WERI-Rb-1 (cell line): ENCODE measurements at regions not wholly inside any gene's neighbourhood (a gene's known extent, or its start where the extent isn't known, plus 50 kb on each side); places are given as distances from the start of the nearest gene placed in this dataset.
"Not testable (repeated sequence)": the region's sequence is repeated elsewhere in the genome, so short reads cannot be mapped to it uniquely, and the experiment has no call there.

Source experiments
- DNase-seq: peaks from one replicate; pipeline ENCODE4 v3.0.0-alpha.2; 2020
- H3K27ac ChIP-seq: fragments of 250-450 bp; sonication (Bioruptor Pico); 2 replicates; pipeline ENCODE4 v1.5.1; 2020; ENCODE audit warnings: mild to moderate bottlenecking, moderate library complexity
- H3K27me3 ChIP-seq: fragments of 250-450 bp; sonication (Bioruptor Pico); 2 replicates; pipeline ENCODE4 v1.5.1; 2021; ENCODE audit warnings: mild to moderate bottlenecking, low read depth, moderate library complexity; ENCODE audit not compliant: insufficient read depth, severe bottlenecking
- H3K36me3 ChIP-seq: fragments of 250-450 bp; sonication (Bioruptor Pico); 2 replicates; pipeline ENCODE4 v1.5.1; 2020; ENCODE audit warnings: mild to moderate bottlenecking, moderate library complexity
- H3K4me3 ChIP-seq: 2 replicates; pipeline ENCODE4 v1.5.1; 2011; ENCODE audit warnings: low read depth, mild to moderate bottlenecking, control low read depth, low read length
- H3K9me3 ChIP-seq: fragments of 250-450 bp; sonication (Bioruptor Pico); 2 replicates; pipeline ENCODE4 v1.5.1; 2021; ENCODE audit warnings: mild to moderate bottlenecking, moderate library complexity; ENCODE audit not compliant: severe bottlenecking
- TF ChIP-seq, protein P1 (sequence below): IDR thresholded peaks from 2 replicates; pipeline ENCODE4 v1.5.1; 2011; ENCODE audit warnings: low read depth, mild to moderate bottlenecking, control low read depth, inconsistent platforms, low read length

DNA sequence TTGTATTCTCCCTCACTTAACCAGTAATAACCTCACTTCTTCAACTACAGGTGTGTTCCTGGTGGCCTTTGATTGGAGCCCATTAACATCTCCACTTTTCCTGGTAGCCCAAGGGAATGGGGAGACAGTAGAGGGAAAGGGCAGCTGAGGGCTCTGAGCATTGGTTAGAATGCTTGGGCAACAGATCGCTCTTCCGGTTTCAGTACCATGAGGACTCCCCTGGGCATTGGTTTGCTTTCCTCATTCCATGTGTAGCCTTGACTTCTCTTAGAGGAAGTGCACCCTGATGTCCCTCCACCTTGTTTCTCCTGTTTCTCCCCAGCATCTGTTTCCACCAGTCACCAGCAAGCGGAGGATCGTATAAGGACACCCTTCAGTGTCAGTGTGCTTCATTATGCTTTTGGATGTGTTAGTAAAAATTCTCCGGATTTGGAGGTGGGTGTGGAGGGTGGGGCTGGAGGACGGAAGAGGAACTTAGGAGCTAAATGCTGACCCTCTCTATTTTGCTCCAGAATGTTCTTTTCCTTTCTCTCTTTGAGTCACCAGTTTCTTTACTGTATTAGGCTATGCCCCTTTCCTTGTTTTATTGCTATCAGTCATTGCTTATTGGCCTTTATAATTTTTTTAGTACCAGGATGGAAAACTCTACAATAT is 50.6 kb upstream of the ZNG1B start:
- not testable (repeated sequence) for H3K27me3 ChIP-seq, H3K36me3 ChIP-seq, H3K4me3 ChIP-seq, H3K9me3 ChIP-seq, DNase-seq, H3K27ac ChIP-seq

DNA sequence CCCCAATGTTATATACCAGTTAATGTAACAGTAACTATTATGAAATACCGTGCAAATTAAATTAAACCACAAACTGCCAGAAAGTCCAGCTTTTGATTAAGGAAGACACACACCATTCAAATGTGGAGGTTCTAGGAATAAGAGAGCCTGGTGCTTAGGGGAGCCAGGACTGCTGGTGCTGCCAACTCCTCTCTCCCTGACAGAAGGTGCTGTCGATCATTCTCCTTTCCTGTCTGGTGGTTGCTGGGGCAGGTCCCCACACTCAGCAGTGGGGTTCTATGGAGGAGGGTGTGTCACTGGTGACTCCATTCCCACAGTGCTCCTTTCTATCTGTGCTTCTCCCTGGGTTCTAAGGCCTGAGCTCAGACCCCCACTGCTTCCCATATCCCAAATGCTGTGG is 57.9 kb upstream of the ZNG1B start:
- H3K27ac ChIP-seq, H3K9me3 ChIP-seq, H3K36me3 ChIP-seq, H3K4me3 ChIP-seq, DNase-seq, H3K27me3 ChIP-seq: not testable (repeated sequence)

DNA sequence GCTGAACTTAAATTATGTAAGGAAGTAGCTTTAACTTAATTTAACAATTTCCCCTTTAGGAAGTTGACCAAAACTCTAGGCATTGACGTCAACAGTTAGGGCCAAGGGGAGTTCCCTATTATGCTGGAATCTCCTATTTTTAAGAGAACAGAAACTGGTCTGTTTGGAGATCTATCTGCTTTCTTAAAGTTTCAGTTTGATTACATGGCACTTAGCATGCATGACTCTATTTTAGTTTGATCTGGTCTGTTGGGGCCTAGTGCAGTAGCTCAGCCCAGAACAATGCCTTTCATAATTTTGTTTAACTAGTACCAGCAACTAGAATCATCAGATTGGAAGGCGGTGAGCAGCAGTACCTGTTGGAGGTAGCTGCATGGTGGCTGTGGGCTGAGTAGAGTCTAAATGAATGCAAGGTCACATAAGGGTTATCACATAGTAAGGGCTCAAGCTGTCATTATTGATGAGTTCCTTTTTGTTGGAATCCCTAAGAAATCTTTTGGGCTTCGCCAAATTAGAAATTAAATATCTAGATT is 60.5 kb upstream of the ZNG1B start:
- DNase-seq: no peak

DNA sequence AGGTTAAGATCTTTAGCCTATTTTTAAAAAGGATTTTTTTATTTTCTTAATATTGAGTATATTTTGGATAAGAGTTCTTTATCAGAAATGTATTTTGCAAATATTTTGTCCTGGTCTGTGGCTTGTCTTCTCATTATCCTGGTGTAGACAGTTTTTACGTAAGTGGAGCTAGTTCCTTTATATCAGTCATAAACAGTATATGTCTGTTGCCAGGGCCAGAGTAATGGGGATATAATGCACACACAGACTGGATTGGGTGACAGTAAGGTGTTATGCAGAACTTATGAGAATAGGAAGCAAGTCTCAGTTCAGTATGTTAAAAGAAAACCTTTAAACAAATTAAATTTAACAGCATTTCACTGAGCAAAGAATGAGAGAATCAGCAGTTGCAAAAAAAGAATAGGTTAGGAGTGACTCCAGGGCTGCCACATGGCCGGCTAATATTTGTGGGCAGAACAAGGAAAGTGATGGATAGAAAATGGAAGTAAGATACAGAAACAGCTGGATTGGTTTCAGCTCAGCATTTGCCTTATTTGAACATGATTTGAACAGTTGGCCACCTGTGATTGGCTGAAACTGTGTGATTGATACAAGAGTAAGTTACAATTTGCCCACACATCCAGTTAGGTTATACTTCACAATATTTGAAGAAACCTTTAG is 61.1 kb upstream of the ZNG1B start:
- no peak overlapping the region for H3K27ac ChIP-seq
- no peaks in the 10 kb centered on the region for H3K36me3 ChIP-seq
- H3K9me3 ChIP-seq: no peaks in the 10 kb centered on the region
- no peak for DNase-seq
- no peak overlapping the region for H3K4me3 ChIP-seq
- H3K27me3 ChIP-seq: no peaks in the 10 kb centered on the region
- TF ChIP-seq, protein P1, sequence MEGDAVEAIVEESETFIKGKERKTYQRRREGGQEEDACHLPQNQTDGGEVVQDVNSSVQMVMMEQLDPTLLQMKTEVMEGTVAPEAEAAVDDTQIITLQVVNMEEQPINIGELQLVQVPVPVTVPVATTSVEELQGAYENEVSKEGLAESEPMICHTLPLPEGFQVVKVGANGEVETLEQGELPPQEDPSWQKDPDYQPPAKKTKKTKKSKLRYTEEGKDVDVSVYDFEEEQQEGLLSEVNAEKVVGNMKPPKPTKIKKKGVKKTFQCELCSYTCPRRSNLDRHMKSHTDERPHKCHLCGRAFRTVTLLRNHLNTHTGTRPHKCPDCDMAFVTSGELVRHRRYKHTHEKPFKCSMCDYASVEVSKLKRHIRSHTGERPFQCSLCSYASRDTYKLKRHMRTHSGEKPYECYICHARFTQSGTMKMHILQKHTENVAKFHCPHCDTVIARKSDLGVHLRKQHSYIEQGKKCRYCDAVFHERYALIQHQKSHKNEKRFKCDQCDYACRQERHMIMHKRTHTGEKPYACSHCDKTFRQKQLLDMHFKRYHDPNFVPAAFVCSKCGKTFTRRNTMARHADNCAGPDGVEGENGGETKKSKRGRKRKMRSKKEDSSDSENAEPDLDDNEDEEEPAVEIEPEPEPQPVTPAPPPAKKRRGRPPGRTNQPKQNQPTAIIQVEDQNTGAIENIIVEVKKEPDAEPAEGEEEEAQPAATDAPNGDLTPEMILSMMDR: no peak

More for the DNA sequence above, 60.5 kb upstream of the ZNG1B start:
- TF ChIP-seq, protein P1: no peak
- no peaks in the 10 kb centered on the region for H3K9me3 ChIP-seq
- no peak overlapping the region for H3K27ac ChIP-seq
- no peaks in the 10 kb centered on the region for H3K27me3 ChIP-seq
- H3K36me3 ChIP-seq: no peaks in the 10 kb centered on the region
- H3K4me3 ChIP-seq: no peak overlapping the region

DNA sequence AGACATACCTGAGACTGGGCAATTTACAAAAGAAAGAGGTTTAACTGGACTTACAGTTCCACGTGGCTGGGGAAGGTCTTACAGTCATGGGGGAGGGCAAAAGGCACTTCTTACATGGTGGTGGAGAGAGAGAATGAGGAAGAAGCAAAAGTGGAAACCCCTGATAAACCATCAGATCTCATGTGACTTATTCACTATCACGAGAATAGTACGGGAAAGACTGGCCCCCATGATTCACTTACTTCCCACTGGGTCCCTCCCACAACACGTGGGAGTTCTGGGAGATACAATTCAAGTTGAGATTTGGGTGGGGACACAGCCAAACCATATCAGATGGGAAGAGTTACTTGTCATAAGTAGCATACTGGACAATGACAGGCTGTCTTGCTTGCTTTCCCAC is 62.6 kb upstream of the ZNG1B start:
- H3K27me3 ChIP-seq, H3K4me3 ChIP-seq, H3K36me3 ChIP-seq, DNase-seq, H3K27ac ChIP-seq, H3K9me3 ChIP-seq: not testable (repeated sequence)

DNA sequence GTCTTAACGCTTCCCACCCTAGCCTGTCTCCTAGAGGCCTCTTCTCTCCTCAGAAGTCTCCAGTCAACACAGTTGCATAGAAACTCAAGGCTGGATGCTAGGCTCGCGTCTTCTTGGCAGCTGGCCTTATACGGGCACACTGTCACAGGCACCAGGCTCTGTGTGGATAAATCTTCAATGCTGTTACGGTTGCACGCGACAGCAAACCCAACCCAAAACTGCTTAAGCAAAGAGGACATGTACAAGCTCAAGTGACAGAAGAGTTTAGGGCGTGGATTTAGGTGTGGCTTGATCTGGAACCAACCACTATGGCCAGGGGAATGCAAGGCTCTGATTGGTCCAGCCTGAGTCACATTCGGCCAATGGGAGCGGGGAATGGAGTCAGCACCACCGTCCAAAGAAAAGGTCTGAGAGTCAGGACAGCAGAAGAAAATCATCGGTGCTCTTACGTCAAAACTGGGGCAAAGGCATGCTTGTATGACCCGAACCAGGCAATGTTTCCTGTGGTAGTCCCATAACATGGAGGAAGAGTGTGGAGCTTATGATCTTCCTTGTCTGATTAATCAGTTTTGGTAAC is 65.1 kb upstream of the ZNG1B start:
- DNase-seq, H3K27me3 ChIP-seq, H3K36me3 ChIP-seq, H3K27ac ChIP-seq, H3K9me3 ChIP-seq, H3K4me3 ChIP-seq: not testable (repeated sequence)

DNA sequence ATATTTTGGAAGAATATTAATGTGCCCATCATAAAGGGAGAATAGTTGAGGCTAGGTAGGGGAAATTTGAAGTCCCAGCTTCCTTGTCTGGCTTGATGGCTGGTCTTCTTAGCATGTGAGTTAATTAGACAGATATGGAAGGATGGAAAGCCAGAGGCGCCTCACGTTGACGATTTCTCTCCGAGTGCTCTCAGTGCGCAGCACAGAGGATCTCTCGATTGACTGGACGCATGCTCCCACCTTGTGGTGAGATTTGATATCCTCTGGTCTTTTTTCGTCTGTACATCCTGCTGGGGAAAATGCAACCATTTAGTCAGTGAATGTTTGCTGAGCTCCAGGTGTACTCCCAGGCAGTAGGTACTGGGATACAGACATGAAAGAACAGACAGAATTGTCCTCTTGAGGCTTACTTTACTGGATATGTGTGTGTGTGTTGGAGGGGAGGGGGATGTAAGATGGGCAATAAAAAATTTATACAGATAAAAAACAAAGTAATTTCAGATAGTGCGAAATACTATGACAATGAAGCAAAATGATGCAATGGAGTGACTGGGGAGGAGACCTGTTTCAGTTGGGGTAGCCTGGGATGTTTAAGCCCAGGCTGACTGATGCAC is 66.9 kb upstream of the ZNG1B start:
- H3K27me3 ChIP-seq: no peaks in the 10 kb centered on the region
- peak; percentile 73 for DNase-seq
- H3K4me3 ChIP-seq: no peak overlapping the region
- H3K27ac ChIP-seq: no peak overlapping the region
- TF ChIP-seq, protein P1: peak; percentile 67
- no peaks in the 10 kb centered on the region for H3K9me3 ChIP-seq
- no peaks in the 10 kb centered on the region for H3K36me3 ChIP-seq
